ENCODE measurements at regions not wholly inside any gene's neighbourhood (a gene's known extent, or its start where the extent isn't known, plus 50 kb on each side); places are given as distances from the start of the nearest gene placed in this dataset.

- H3K36me3 ChIP-seq (replicated peaks; ENCODE audit: insufficient read depth, low read length), result no peaks in the 10 kb centered on the region
- no peaks in the 10 kb centered on the region for H3K27me3 ChIP-seq (replicated peaks; ENCODE audit: insufficient read depth, low read length)
- no peaks in the 10 kb centered on the region for H3K79me2 ChIP-seq (ENCODE audit: low read length)
- peak; percentile 64 for DNase-seq
- no peak overlapping the region for H2AFZ ChIP-seq (ENCODE audit: low read length)
- H3F3A ChIP-seq (ENCODE audit: insufficient read depth, low read length), result no peaks in the 10 kb centered on the region
- TF ChIP-seq CTCF (IDR thresholded peaks at IDR 0.05; ENCODE audit: low read length), result no peak
- TF ChIP-seq EZH2phosphoT487 (IDR thresholded peaks at IDR 0.05; ENCODE audit: low read length), result no peak
- no peak for TF ChIP-seq EZH2 (optimal IDR thresholded peaks at IDR 0.05; ENCODE audit: low read depth, low read length)
- no peak overlapping the region for H3K4me2 ChIP-seq (ENCODE audit: low read depth, low read length)
- H3K4me3 ChIP-seq (ENCODE audit: low read length), result no peak overlapping the region
- H3K9me2 ChIP-seq (replicated peaks; ENCODE audit: insufficient read depth, low read length), result no peaks in the 10 kb centered on the region
- H3K9me3 ChIP-seq (replicated peaks; ENCODE audit: insufficient read depth, low read length), result no peaks in the 10 kb centered on the region
- no peak overlapping the region for H3K27ac ChIP-seq (ENCODE audit: low read length)
- H3K9ac ChIP-seq (ENCODE audit: low read length), result no peak overlapping the region
- H4K20me1 ChIP-seq (ENCODE audit: insufficient read depth, low read length), result no peaks in the 10 kb centered on the region
- H3K4me1 ChIP-seq (ENCODE audit: low read length), result peaks cover 11% of the 10 kb centered on the region
These were observed 543.7 kb upstream of the PKN2 start for GRCh38 chr1:88140325-88140724.

GRCh38 chr1:88141499-88142074, 542.5 kb upstream of the PKN2 start:
- no peaks in the 10 kb centered on the region for H3F3A ChIP-seq (ENCODE audit: insufficient read depth, low read length)
- peak; percentile 49 for DNase-seq
- H3K9me2 ChIP-seq (replicated peaks; ENCODE audit: insufficient read depth, low read length), result no peaks in the 10 kb centered on the region
- no peaks in the 10 kb centered on the region for H3K9me3 ChIP-seq (replicated peaks; ENCODE audit: insufficient read depth, low read length)
- H3K79me2 ChIP-seq (ENCODE audit: low read length), result no peaks in the 10 kb centered on the region
- H3K36me3 ChIP-seq (replicated peaks; ENCODE audit: insufficient read depth, low read length), result no peaks in the 10 kb centered on the region
- H3K4me1 ChIP-seq (ENCODE audit: low read length), result peaks cover 11% of the 10 kb centered on the region
- peak overlapping the region; percentile 36; the same call in 1 of the 2 replicates for H3K4me2 ChIP-seq (ENCODE audit: low read depth, low read length)
- H3K27me3 ChIP-seq (replicated peaks; ENCODE audit: insufficient read depth, low read length), result no peaks in the 10 kb centered on the region
- no peak overlapping the region for H3K27ac ChIP-seq (ENCODE audit: low read length)
- peak overlapping the region; percentile 69 for H2AFZ ChIP-seq (ENCODE audit: low read length)
- no peak overlapping the region for H3K4me3 ChIP-seq (ENCODE audit: low read length)
- TF ChIP-seq EZH2 (optimal IDR thresholded peaks at IDR 0.05; ENCODE audit: low read depth, low read length) (no peak), EZH2phosphoT487 (IDR thresholded peaks at IDR 0.05; ENCODE audit: low read length) (no peak), CTCF (IDR thresholded peaks at IDR 0.05; ENCODE audit: low read length) (no peak)
- no peaks in the 10 kb centered on the region for H4K20me1 ChIP-seq (ENCODE audit: insufficient read depth, low read length)
- no peak overlapping the region for H3K9ac ChIP-seq (ENCODE audit: low read length)

- no peak overlapping the region for H3K9ac ChIP-seq (ENCODE audit: low read length)
- no peak overlapping the region for H3K4me3 ChIP-seq (ENCODE audit: low read length)
- no peaks in the 10 kb centered on the region for H3K79me2 ChIP-seq (ENCODE audit: low read length)
- no peak for DNase-seq
- no peak overlapping the region for H2AFZ ChIP-seq (ENCODE audit: low read length)
- H3K36me3 ChIP-seq (replicated peaks; ENCODE audit: insufficient read depth, low read length), result no peaks in the 10 kb centered on the region
- no peak overlapping the region for H3K4me2 ChIP-seq (ENCODE audit: low read depth, low read length)
- H3F3A ChIP-seq (ENCODE audit: insufficient read depth, low read length), result no peaks in the 10 kb centered on the region
- no peaks in the 10 kb centered on the region for H3K9me3 ChIP-seq (replicated peaks; ENCODE audit: insufficient read depth, low read length)
- H3K4me1 ChIP-seq (ENCODE audit: low read length), result peaks cover 11% of the 10 kb centered on the region
- no peaks in the 10 kb centered on the region for H4K20me1 ChIP-seq (ENCODE audit: insufficient read depth, low read length)
- no peak overlapping the region for H3K27ac ChIP-seq (ENCODE audit: low read length)
- no peaks in the 10 kb centered on the region for H3K9me2 ChIP-seq (replicated peaks; ENCODE audit: insufficient read depth, low read length)
- H3K27me3 ChIP-seq (replicated peaks; ENCODE audit: insufficient read depth, low read length), result no peaks in the 10 kb centered on the region
- no peak for TF ChIP-seq CTCF (IDR thresholded peaks at IDR 0.05; ENCODE audit: low read length)
- TF ChIP-seq EZH2phosphoT487 (IDR thresholded peaks at IDR 0.05; ENCODE audit: low read length), result no peak
- TF ChIP-seq EZH2 (optimal IDR thresholded peaks at IDR 0.05; ENCODE audit: low read depth, low read length), result no peak
These were observed 538.3 kb upstream of the PKN2 start for GRCh38 chr1:88145752-88146151.
